SIG-M5 treated with dmso at 0.1 percent for 504 hours (cell line): ENCODE measurements at regions not wholly inside any gene's neighbourhood (a gene's known extent, or its start where the extent isn't known, plus 50 kb on each side); places are given as distances from the start of the nearest gene placed in this dataset.

ENCODE experiments used
- DNase-seq: peaks from one replicate; lab custom pipeline; 2025; ENCODE audit not compliant: unreplicated experiment; lab: John Stamatoyannopoulos, UW

- no peak for DNase-seq
Observed at GRCh38 chr4:37165844-37166243, 78.7 kb upstream of the NWD2 start.

- no peak for DNase-seq
Observed at GRCh38 chr4:37169956-37170355, 74.6 kb upstream of the NWD2 start.

GRCh38 chr4:37188100-37188499, 56.4 kb upstream of the NWD2 start:
- DNase-seq: no peak
